Heart left ventricle (tissue), 13 donors: ENCODE measurements at regions not wholly inside any gene's neighbourhood (a gene's known extent, or its start where the extent isn't known, plus 50 kb on each side); places are given as distances from the start of the nearest gene placed in this dataset.

ENCODE experiments used
- CTCF ChIP-seq, 12 donors: fragments of 200-600 bp; sonication (generic) in 4 of 12; IDR thresholded peaks; one replicate each; pipeline versions ENCODE4 v1.5.0 to v1.8.0; 2018 to 2022; ENCODE audit warnings: antibody characterized with exemption in 12 of 12, mild to moderate bottlenecking in 5 of 12
- POLR2A ChIP-seq, 2 donors: fragments of 450-650 bp; IDR thresholded peaks; one replicate each; pipeline ENCODE4 v1.6.1; 2017; ENCODE audit warnings: antibody characterized with exemption in 2 of 2, mild to moderate bottlenecking in 2 of 2, moderate library complexity in 2 of 2
- donor health status: ischemic (EF 13 %, LVEDD 7.1; RV severe dilation, severe dysfunction).
- donor health status: DM: no; HTN: yes; CAD: no.
- donor health status: DM: no; HTN: no; CAD: no.
- donor health status: ischemic (EF 25% LVEDD 6.9; RV normal size, moderate dysfunction).
- donor health status: ischemic (EF 25% LVEDD 5.7; RV mildly dilated, moderate dysfunction).
- donor health status: ischemic (EF 35%, LVEDD 5.7; RV mildly dilated, moderate dysfunction).
- donor health status: nonischemic (EF 11% LVEDD 7.7; RV severe dilation, severe dysfunction).
- donor health status: DM: yes; HTN: yes; CAD: no.
- donor health status: PGD.
- donor health status: ischemic (EF 29% LVEDD 5.4; RV normal size, mild dysfunction).
- donor health status: nonischemic (EF 23%, LVEDD 6.1; RV moderate dilation, normal function).

- no peak for TF ChIP-seq POLR2A (IDR thresholded peaks at IDR 0.05)
- no peak for TF ChIP-seq CTCF (IDR thresholded peaks at IDR 0.05)
Measured at GRCh38 chr2:59083075-59083828, 842.1 kb upstream of the FANCL start.
